ENCODE measurements at regions not wholly inside any gene's neighbourhood (a gene's known extent, or its start where the extent isn't known, plus 50 kb on each side); places are given as distances from the start of the nearest gene placed in this dataset.
"Not testable (repeated sequence)": the region's sequence is repeated elsewhere in the genome, so short reads cannot be mapped to it uniquely, and the experiment has no call there.

DNA sequence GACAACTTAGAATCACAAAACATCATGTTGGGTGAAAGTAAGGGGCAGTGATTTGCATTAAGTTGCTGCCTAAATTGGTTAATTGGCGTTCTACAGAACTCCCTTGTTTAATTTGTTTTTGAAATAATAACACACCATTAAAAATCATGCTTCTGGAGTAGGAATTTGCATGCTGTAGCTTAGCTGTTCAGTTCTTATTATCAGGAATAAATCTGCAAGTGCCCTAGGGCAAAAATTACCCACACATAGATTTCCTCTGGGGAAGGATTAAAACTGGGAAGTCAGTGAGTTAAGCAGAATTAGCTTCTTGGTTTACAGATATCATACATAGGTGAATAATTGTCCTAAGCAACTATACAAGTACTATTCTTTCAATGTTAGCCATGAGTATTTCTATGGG lies 381.6 kb upstream of the NAALADL2 start:
- no peak for DNase-seq (ENCODE audit: extremely low spot score, unreplicated experiment)
- H3K36me3 Mint-ChIP-seq = no peaks in the 10 kb centered on the region
- H3K27me3 Mint-ChIP-seq = no peaks in the 10 kb centered on the region
- no peak overlapping the region for H3K27ac Mint-ChIP-seq
- TF ChIP-seq, protein P1, sequence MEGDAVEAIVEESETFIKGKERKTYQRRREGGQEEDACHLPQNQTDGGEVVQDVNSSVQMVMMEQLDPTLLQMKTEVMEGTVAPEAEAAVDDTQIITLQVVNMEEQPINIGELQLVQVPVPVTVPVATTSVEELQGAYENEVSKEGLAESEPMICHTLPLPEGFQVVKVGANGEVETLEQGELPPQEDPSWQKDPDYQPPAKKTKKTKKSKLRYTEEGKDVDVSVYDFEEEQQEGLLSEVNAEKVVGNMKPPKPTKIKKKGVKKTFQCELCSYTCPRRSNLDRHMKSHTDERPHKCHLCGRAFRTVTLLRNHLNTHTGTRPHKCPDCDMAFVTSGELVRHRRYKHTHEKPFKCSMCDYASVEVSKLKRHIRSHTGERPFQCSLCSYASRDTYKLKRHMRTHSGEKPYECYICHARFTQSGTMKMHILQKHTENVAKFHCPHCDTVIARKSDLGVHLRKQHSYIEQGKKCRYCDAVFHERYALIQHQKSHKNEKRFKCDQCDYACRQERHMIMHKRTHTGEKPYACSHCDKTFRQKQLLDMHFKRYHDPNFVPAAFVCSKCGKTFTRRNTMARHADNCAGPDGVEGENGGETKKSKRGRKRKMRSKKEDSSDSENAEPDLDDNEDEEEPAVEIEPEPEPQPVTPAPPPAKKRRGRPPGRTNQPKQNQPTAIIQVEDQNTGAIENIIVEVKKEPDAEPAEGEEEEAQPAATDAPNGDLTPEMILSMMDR (conservative IDR thresholded peaks at IDR 0.05) = no peak
- H3K4me3 Mint-ChIP-seq = no peak overlapping the region
- no peaks in the 10 kb centered on the region for H3K4me1 Mint-ChIP-seq (ENCODE audit: unreplicated experiment)
- H3K9me3 Mint-ChIP-seq = no peaks in the 10 kb centered on the region

DNA sequence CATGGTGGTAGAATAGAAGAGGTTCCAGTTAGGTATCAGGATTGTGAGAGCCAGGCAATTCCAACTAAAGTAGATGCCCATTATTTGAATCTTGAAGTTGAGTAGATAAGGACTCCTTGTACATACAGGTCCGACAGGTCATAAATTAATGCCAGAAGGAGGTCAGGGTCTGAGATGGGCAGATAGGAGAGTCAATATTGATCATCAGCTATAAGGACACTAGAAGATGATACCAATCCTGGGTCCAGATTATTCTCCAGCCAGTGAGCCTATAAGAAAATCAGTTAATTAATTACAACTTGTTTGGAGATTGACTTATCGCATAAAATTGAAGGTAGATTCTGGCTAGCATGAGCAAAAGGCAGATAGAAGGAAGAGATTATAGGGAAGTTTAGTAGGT lies 378.4 kb upstream of the NAALADL2 start:
- Mint-ChIP-seq H3K27me3 (no peaks in the 10 kb centered on the region), H3K4me3 (no peak overlapping the region), H3K9me3 (no peaks in the 10 kb centered on the region), H3K27ac (no peak overlapping the region), H3K4me1 (ENCODE audit: unreplicated experiment) (no peaks in the 10 kb centered on the region), H3K36me3 (no peaks in the 10 kb centered on the region)
- TF ChIP-seq, protein P1 (conservative IDR thresholded peaks at IDR 0.05) = no peak
- DNase-seq (ENCODE audit: extremely low spot score, unreplicated experiment) = no peak

DNA sequence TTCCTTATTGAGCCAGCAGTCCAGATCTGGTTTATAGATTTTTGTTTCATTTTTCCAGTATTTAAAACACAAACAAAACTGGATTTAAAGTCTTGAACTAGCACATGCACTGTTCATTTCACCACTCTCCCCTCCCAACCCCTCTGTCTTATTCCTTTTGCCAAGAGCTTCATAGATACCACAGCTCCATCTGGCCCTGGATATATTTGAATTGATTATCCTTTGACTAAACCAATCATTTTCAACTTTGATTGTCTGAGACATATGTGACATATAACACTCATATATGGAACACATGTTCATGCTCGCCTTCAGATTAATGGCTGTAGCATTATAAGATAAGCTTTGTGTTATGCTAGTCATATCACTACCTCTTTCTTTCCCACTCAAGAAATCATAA lies 376.6 kb upstream of the NAALADL2 start:
- Mint-ChIP-seq H3K9me3 (no peaks in the 10 kb centered on the region), H3K4me1 (ENCODE audit: unreplicated experiment) (no peaks in the 10 kb centered on the region), H3K27me3 (no peaks in the 10 kb centered on the region), H3K27ac (no peak overlapping the region), H3K36me3 (no peaks in the 10 kb centered on the region), H3K4me3 (no peak overlapping the region)
- TF ChIP-seq, protein P1 (conservative IDR thresholded peaks at IDR 0.05) = no peak
- DNase-seq (ENCODE audit: extremely low spot score, unreplicated experiment) = no peak

DNA sequence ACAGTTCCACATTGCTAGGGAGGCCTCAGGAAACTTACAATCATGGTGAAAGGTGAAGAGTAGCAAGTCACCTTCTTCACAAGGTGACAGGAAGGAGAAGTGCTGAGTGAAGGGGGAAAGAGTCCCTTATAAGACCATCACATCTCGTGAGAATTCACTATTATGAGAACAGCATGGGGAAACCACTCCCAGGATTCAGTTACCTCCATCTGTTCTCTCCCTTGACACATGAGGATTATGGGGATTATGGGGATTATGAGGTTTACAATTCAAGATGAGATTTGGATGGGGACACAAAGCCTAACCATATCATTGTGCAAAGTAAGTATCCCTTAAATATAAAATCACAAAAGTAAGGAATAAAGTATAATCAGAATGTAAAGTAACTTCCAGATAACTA lies 375.9 kb upstream of the NAALADL2 start:
- Mint-ChIP-seq H3K27me3 (no peaks in the 10 kb centered on the region), H3K4me3 (no peak overlapping the region), H3K36me3 (no peaks in the 10 kb centered on the region), H3K27ac (no peak overlapping the region), H3K9me3 (no peaks in the 10 kb centered on the region), H3K4me1 (ENCODE audit: unreplicated experiment) (no peaks in the 10 kb centered on the region)
- TF ChIP-seq, protein P1 (conservative IDR thresholded peaks at IDR 0.05) = no peak
- no peak for DNase-seq (ENCODE audit: extremely low spot score, unreplicated experiment)

DNA sequence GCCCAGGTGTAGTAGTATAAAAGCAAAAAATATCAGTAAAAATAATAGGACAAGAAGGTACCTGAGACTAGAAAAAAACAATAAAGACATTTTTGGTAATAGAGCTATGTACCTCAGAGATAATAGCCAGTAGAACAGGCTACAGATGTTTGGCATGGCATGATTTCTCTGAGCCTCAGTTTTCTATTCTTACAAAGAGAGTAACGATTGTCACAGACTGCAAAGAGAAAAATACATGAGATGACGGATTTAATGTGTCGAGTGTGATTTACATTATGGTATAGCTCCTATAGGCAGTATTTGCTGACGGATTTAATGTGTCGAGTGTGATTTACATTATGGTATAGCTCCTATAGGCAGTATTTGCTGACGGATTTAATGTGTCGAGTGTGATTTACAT lies 375.3 kb upstream of the NAALADL2 start:
- not testable (repeated sequence) for H3K4me1 Mint-ChIP-seq (ENCODE audit: unreplicated experiment)

DNA sequence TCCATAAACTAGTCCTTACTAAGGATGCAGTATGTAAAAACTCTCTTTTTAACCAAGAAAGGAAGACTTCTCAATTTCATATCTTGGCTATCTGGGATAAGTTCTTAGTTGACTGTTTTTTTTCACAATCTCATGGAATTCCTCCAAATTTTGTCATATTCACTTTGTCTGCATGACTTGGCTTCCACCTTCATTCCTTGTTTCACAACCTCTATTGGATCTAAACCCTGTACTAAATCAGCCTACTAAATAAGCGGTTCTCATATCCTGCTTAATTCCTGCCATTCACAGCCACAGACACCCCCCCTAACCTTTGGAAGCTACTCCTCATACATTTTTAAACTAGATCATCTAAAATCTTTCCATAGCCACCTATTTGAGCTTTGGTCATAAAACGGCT lies 370.6 kb upstream of the NAALADL2 start:
- Mint-ChIP-seq H3K27me3 (no peaks in the 10 kb centered on the region), H3K27ac (no peak overlapping the region), H3K4me1 (ENCODE audit: unreplicated experiment) (no peaks in the 10 kb centered on the region), H3K36me3 (no peaks in the 10 kb centered on the region), H3K4me3 (no peak overlapping the region), H3K9me3 (no peaks in the 10 kb centered on the region)
- TF ChIP-seq, protein P1 (conservative IDR thresholded peaks at IDR 0.05) = no peak
- no peak for DNase-seq (ENCODE audit: extremely low spot score, unreplicated experiment)

More for the DNA sequence above, 375.3 kb upstream of the NAALADL2 start:
- not testable (repeated sequence) for H3K27me3 Mint-ChIP-seq; H3K9me3 Mint-ChIP-seq; H3K27ac Mint-ChIP-seq; DNase-seq (ENCODE audit: extremely low spot score, unreplicated experiment); H3K4me3 Mint-ChIP-seq; H3K36me3 Mint-ChIP-seq
